Activated B cell treated with CpG ODN at 0.5 μM for 24 hours (primary cell): ENCODE measurements at regions not wholly inside any gene's neighbourhood (a gene's known extent, or its start where the extent isn't known, plus 50 kb on each side); places are given as distances from the start of the nearest gene placed in this dataset.

Experiments
- ATAC-seq: fragments of 200-7000 bp; cut with Tn5 transposase; one replicate; pipeline ENCODE4 v1.10.0; 2021; ENCODE audit warnings: low read depth, mild to moderate bottlenecking, moderate library complexity
- CTCF ChIA-PET: fragments of 350-600 bp; sonication (Branson Sonifier 250); formaldehyde crosslinking; loops from one replicate; lab custom pipeline; 2021; ENCODE audit warnings: antibody characterized with exemption; lab: Charles Lee
- POLR2A ChIA-PET: fragments of 350-600 bp; sonication (Branson Sonifier 250); formaldehyde crosslinking; loops from one replicate; lab custom pipeline; 2021; ENCODE audit warnings: antibody characterized with exemption; lab: Charles Lee
- DNase-seq: peaks from one replicate; pipeline ENCODE4 v3.0.0; 2022
- H3K27ac Mint-ChIP-seq: one replicate; pipeline ENCODE4 v1.8.0; 2020; ENCODE audit warnings: mixed read lengths
- H3K27me3 Mint-ChIP-seq: one replicate; pipeline ENCODE4 v1.8.0; 2021; ENCODE audit warnings: mixed read lengths
- H3K36me3 Mint-ChIP-seq: one replicate; pipeline ENCODE4 v1.8.0; 2021; ENCODE audit warnings: low read depth, mixed read lengths
- H3K4me1 Mint-ChIP-seq: one replicate; pipeline ENCODE4 v1.8.0; 2021; ENCODE audit warnings: mixed read lengths
- H3K4me3 Mint-ChIP-seq: one replicate; pipeline ENCODE4 v1.8.0; 2020; ENCODE audit warnings: mild to moderate bottlenecking, mixed read lengths
- H3K9me3 Mint-ChIP-seq: one replicate; pipeline ENCODE4 v1.8.0; 2020; ENCODE audit warnings: mixed read lengths
- intact Hi-C: fragments of 100-400 bp; cut with micrococcal nuclease; formaldehyde crosslinking; loops from one replicate; pipeline ENCODE4 v1.15.1; 2024
- TF ChIP-seq, protein P1 (sequence below): fragments of 200-600 bp; IDR thresholded peaks from one replicate; pipeline ENCODE4 v1.8.0; 2022; ENCODE audit warnings: antibody characterized with exemption, mild to moderate bottlenecking

DNA sequence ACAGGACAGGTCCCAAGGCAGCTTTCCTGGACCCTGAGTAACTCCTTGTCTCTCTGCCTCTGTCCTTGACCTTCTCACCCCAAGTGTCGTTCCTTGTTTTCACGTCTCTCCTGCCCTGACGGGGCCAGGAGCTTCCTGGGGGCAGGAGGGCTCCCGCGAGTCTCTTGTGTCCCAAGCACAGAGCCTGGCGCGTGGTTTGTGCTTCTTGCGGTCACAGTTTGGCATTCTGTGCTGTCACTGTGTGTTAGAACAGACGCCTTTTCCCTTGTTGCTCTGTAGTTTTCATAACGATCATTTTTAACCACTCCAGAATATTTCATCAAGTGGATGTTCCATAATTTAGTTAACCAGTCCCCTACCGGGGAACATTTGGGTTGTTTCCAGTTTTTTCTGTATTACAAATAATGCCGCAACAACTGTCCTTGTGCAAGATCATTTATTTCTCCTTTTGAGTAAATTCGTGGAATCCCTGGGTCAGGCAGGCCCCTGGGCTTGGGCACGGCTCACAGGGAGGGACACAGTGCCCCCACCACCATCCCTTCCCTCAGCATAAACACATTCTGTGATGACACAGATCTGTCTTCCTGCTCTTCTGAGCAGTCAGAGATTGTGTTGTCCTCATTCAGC, 71.9 kb downstream of the TSPAN17 start:
- POLR2A ChIA-PET, result no interaction called here
- intact Hi-C loops, result no loop called here
- no peak overlapping the region for H3K27ac Mint-ChIP-seq
- TF ChIP-seq, protein P1, sequence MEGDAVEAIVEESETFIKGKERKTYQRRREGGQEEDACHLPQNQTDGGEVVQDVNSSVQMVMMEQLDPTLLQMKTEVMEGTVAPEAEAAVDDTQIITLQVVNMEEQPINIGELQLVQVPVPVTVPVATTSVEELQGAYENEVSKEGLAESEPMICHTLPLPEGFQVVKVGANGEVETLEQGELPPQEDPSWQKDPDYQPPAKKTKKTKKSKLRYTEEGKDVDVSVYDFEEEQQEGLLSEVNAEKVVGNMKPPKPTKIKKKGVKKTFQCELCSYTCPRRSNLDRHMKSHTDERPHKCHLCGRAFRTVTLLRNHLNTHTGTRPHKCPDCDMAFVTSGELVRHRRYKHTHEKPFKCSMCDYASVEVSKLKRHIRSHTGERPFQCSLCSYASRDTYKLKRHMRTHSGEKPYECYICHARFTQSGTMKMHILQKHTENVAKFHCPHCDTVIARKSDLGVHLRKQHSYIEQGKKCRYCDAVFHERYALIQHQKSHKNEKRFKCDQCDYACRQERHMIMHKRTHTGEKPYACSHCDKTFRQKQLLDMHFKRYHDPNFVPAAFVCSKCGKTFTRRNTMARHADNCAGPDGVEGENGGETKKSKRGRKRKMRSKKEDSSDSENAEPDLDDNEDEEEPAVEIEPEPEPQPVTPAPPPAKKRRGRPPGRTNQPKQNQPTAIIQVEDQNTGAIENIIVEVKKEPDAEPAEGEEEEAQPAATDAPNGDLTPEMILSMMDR, result no peak
- H3K9me3 Mint-ChIP-seq, result peaks cover 4% of the 10 kb centered on the region
- H3K36me3 Mint-ChIP-seq, result no peaks in the 10 kb centered on the region
- H3K4me1 Mint-ChIP-seq, result no peaks in the 10 kb centered on the region
- ATAC-seq (no peak), DNase-seq (no peak)
- no peak overlapping the region for H3K4me3 Mint-ChIP-seq
- CTCF ChIA-PET, result no interaction called here
- peaks cover 36% of the 10 kb centered on the region for H3K27me3 Mint-ChIP-seq

DNA sequence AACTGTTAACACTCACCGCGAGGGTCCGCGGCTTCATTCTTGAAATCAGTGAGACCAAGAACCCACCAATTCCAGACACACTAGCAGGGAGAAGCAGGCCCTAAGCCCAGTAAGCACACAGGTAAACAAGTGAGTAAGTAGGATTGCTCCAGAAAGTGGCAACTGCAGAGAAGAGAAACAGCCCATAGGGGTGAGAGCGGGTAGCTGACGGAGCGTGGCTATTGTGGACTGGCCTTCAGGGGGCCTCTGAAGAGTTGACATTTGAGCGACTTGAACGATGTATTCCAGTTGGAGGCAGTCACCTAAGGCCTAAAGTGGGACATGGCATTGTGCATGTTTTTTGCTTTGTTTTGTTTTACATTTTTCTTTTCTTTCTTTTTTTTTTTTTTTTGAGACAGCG, 74.2 kb downstream of the TSPAN17 start:
- H3K9me3 Mint-ChIP-seq, result no peaks in the 10 kb centered on the region
- H3K27me3 Mint-ChIP-seq, result peaks cover 46% of the 10 kb centered on the region
- H3K27ac Mint-ChIP-seq, result no peak overlapping the region
- POLR2A ChIA-PET, result no interaction called here
- no peak overlapping the region for H3K4me3 Mint-ChIP-seq
- ATAC-seq (no peak), DNase-seq (no peak)
- no peaks in the 10 kb centered on the region for H3K4me1 Mint-ChIP-seq
- intact Hi-C loops, result no loop called here
- TF ChIP-seq, protein P1, result no peak
- CTCF ChIA-PET, result no interaction called here
- H3K36me3 Mint-ChIP-seq, result no peaks in the 10 kb centered on the region

DNA sequence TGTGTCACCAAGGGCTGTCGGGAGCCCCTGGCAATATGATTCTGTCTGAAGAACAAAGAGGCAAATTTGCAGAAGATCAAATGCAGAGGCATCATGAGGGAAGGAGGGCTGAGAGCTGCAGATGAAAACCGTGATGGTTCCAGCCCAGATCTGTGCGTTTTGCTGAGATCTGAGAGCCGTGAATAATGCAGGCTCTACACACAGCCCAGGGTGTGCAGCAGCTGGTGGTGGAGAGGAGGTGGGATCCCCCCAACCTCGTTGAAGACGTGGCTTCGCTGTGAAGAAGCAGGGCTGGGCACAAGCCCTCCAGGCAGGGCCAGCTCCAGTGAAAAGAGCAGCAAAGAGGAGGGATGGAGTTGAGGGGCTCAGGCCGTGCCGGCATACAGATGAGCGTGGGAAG, 75.5 kb downstream of the TSPAN17 start:
- ChIA-PET CTCF (no interaction called here), POLR2A (no interaction called here)
- intact Hi-C loops, result no loop called here
- ATAC-seq (no peak), DNase-seq (no peak)
- Mint-ChIP-seq H3K4me3 (no peak overlapping the region), H3K9me3 (no peaks in the 10 kb centered on the region), H3K27ac (no peak overlapping the region), H3K36me3 (no peaks in the 10 kb centered on the region), H3K27me3 (peaks cover 43% of the 10 kb centered on the region), H3K4me1 (peaks cover 3% of the 10 kb centered on the region)
- TF ChIP-seq, protein P1, result no peak

DNA sequence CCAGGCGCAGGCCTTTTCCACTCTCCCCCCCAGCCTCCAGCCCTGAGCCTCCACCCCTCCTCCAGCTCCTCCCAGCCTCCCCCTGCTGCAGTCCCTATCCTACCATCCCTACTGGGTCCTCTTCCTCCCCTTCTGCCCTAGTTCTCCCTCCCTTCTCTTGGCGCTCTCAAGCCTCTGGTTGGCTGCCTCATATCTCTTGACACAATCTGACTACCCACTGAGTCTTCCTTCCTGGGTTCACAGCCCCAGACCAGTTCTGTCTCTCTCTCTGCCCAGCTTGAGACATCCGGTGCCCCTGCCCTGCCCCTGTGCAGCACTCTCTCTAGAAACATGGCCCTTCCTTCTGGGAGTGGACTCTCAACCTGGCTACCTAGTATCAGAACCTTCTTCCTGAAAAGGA, 76.2 kb downstream of the TSPAN17 start:
- TF ChIP-seq, protein P1, result no peak
- Mint-ChIP-seq H3K4me3 (no peak overlapping the region), H3K27ac (no peak overlapping the region), H3K27me3 (peaks cover 43% of the 10 kb centered on the region), H3K4me1 (peaks cover 3% of the 10 kb centered on the region), H3K9me3 (no peaks in the 10 kb centered on the region), H3K36me3 (no peaks in the 10 kb centered on the region)
- ATAC-seq, result no peak
- POLR2A ChIA-PET, result no interaction called here
- DNase-seq, result no peak
- CTCF ChIA-PET, result no interaction called here
- intact Hi-C loops, result no loop called here

DNA sequence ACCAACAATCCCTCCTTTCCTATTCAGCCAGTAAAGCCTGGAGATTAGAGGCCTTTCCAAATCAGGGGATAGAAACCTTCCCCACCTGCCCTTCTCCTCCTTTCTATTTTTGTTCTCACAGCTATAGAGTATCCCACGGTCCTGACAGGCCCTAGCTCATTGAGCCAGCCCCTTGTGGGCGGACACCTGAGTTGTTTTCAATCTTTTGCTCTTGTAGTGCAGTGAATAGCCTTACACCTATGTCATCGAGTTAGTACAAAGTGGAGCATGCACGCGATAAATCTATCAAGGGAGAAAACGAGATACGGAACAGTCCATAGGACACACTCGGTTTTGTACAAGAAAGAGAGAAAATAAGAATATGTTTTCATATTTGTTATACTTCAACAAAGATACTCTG, 77.2 kb downstream of the TSPAN17 start:
- Mint-ChIP-seq H3K9me3 (no peaks in the 10 kb centered on the region), H3K4me3 (no peak overlapping the region), H3K27me3 (peaks cover 41% of the 10 kb centered on the region), H3K4me1 (peaks cover 3% of the 10 kb centered on the region), H3K27ac (no peak overlapping the region), H3K36me3 (no peaks in the 10 kb centered on the region)
- intact Hi-C loops, result no loop called here
- no peak for DNase-seq
- POLR2A ChIA-PET, result no interaction called here
- no peak for ATAC-seq
- TF ChIP-seq, protein P1, result no peak
- CTCF ChIA-PET, result no interaction called here
